HCT116 (cell line): ENCODE measurements at regions not wholly inside any gene's neighbourhood (a gene's known extent, or its start where the extent isn't known, plus 50 kb on each side); places are given as distances from the start of the nearest gene placed in this dataset.

ENCODE experiments used
- ATAC-seq: fragments of 200-7000 bp; cut with Tn5 transposase; 2 replicates; pipeline ENCODE4 v1.9.1; 2020; ENCODE audit warnings: mild to moderate bottlenecking, moderate library complexity
- BruUV-seq: library from RNA; stranded (reverse); fragments of 400-500 nt; replicated peaks from 2 replicates; lab custom pipeline; 2021; lab: Mats Ljungman, UMichigan
- CTCF ChIA-PET: fragments of 300-600 bp; sonication (Branson Sonifier 250); formaldehyde crosslinking; loops from one replicate; lab custom pipeline; 2021; ENCODE audit warnings: antibody characterized with exemption; lab: Charles Lee
- POLR2A ChIA-PET: fragments of 300-600, 350-600 bp; sonication (Branson Sonifier 250); formaldehyde crosslinking; loops from one replicate; lab custom pipeline; 2021; ENCODE audit warnings: antibody characterized with exemption; lab: Charles Lee
- RAD21 ChIA-PET, 2 experiments: fragments of 300-600 bp; sonication (Branson Sonifier 250); formaldehyde crosslinking; loops; one replicate each; lab custom pipeline; 2023; ENCODE audit warnings: low total read pairs in 2 of 2; ENCODE audit not compliant: uncharacterized antibody in 2 of 2, unreplicated experiment in 2 of 2, low non-redundant PET in 1 of 2; lab: Charles Lee
- DNase-seq: peaks from one replicate; pipeline ENCODE4 v3.0.0-alpha.2; 2010; ENCODE audit warnings: low read depth, low spot score
- H2AFZ ChIP-seq: fragments of 200-600 bp; shearing (Covaris generic), sonication (generic); 2 replicates; pipeline ENCODE4 v1.6.1; 2017; ENCODE audit warnings: low read depth, mixed run types, mixed read lengths, antibody characterized with exemption, low read length; ENCODE audit not compliant: poor library complexity, severe bottlenecking
- H3K27ac ChIP-seq: 2 replicates; pipeline ENCODE4 v1.5.1; 2012; ENCODE audit warnings: low read depth, low read length
- H3K27me3 ChIP-seq: fragments of 200-600 bp; sonication (generic); 2 replicates; pipeline ENCODE4 v1.6.1; 2016; ENCODE audit warnings: mixed run types, low read length, mixed read lengths; ENCODE audit not compliant: insufficient read depth
- H3K36me3 ChIP-seq, 2 experiments: fragments of 200-500 bp in 1 of 2; fragments of 200-600 bp in 1 of 2; sonication (Bioruptor generic) in 1 of 2; sonication (generic) in 1 of 2; 2 replicates each; pipeline versions ENCODE4 v1.5.1 to v1.6.1; 2014 to 2016; ENCODE audit warnings: low read length in 2 of 2, inconsistent platforms in 1 of 2, mixed read lengths in 1 of 2, mixed run types in 1 of 2; ENCODE audit not compliant: insufficient read depth in 2 of 2, control insufficient read depth in 1 of 2
- H3K4me1 ChIP-seq, 2 experiments: fragments of 200-600 bp in 1 of 2; sonication (generic) in 1 of 2; 2 replicates each; pipeline versions ENCODE4 v1.5.1 to v1.6.1; 2012 to 2017; ENCODE audit warnings: low read length in 2 of 2, inconsistent platforms in 1 of 2, mild to moderate bottlenecking in 1 of 2, mixed read lengths in 1 of 2, mixed run types in 1 of 2, moderate library complexity in 1 of 2; ENCODE audit not compliant: insufficient read depth in 2 of 2, control insufficient read depth in 1 of 2
- H3K4me2 ChIP-seq: fragments of 200-600 bp; sonication (generic); 2 replicates; pipeline ENCODE4 v1.6.1; 2017; ENCODE audit warnings: mixed run types, low read length, mixed read lengths
- H3K4me3 ChIP-seq, 2 experiments: fragments of 200-600 bp in 1 of 2; sonication (generic) in 1 of 2; replicated peaks in 1 of 2; 2 replicates each; pipeline ENCODE4 v1.5.1; 2011 to 2016; ENCODE audit warnings: low read length in 2 of 2, control low read depth in 1 of 2, low read depth in 1 of 2, mild to moderate bottlenecking in 1 of 2, mixed read lengths in 1 of 2, mixed run types in 1 of 2
- H3K79me2 ChIP-seq: fragments of 200-600 bp; sonication (generic); 2 replicates; pipeline ENCODE4 v1.6.1; 2017; ENCODE audit warnings: mild to moderate bottlenecking, mixed run types, low read length, moderate library complexity, mixed read lengths; ENCODE audit not compliant: insufficient read depth
- H3K9ac ChIP-seq: fragments of 200-600 bp; sonication (generic); 2 replicates; pipeline ENCODE4 v1.6.1; 2016; ENCODE audit warnings: low read length, mixed read lengths
- H3K9me2 ChIP-seq: fragments of 200-600 bp; sonication (generic), shearing (Covaris generic); 2 replicates; pipeline ENCODE4 v1.6.1; 2017; ENCODE audit warnings: mixed run types, mild to moderate bottlenecking, moderate library complexity; ENCODE audit not compliant: insufficient read depth
- H3K9me3 ChIP-seq, 2 experiments: fragments of 200-500 bp in 1 of 2; fragments of 200-600 bp in 1 of 2; sonication (Bioruptor generic) in 1 of 2; sonication (generic) in 1 of 2; 2 replicates each; pipeline ENCODE4 v1.6.1; 2014 to 2017; ENCODE audit warnings: low read length in 2 of 2, mixed read lengths in 2 of 2, inconsistent platforms in 1 of 2, low read depth in 1 of 2, mild to moderate bottlenecking in 1 of 2, mixed run types in 1 of 2, moderate library complexity in 1 of 2; ENCODE audit not compliant: control insufficient read depth in 1 of 2, insufficient read depth in 1 of 2
- H4K20me1 ChIP-seq: fragments of 200-600 bp; sonication (generic), shearing (Covaris generic); 2 replicates; pipeline ENCODE4 v1.6.1; 2017; ENCODE audit warnings: mixed run types, mild to moderate bottlenecking, moderate library complexity; ENCODE audit not compliant: insufficient read depth
- CBX3 ChIP-seq: IDR thresholded peaks from 2 replicates; pipeline ENCODE4 v1.6.1; 2012; ENCODE audit warnings: low read depth
- EGR1 ChIP-seq: IDR thresholded peaks from 2 replicates; pipeline ENCODE4 v1.6.1; 2012; ENCODE audit warnings: low read depth
- FOSL1 ChIP-seq: IDR thresholded peaks from 2 replicates; pipeline ENCODE4 v1.6.1; 2012; ENCODE audit warnings: low read depth
- POLR2A ChIP-seq: IDR thresholded peaks from 2 replicates; pipeline ENCODE4 v1.7.0; 2011; ENCODE audit warnings: borderline replicate concordance; ENCODE audit not compliant: insufficient read depth, insufficient read length; ENCODE audit errors: extremely low read depth
- POLR2AphosphoS5 ChIP-seq: IDR thresholded peaks from 2 replicates; pipeline ENCODE4 v1.6.1; 2011; ENCODE audit warnings: mild to moderate bottlenecking, low read depth, low read length, moderate library complexity
- RAD21 ChIP-seq: IDR thresholded peaks from 2 replicates; pipeline ENCODE4 v1.6.1; 2012; ENCODE audit warnings: low read depth, mild to moderate bottlenecking
- SIN3A ChIP-seq: IDR thresholded peaks from 2 replicates; pipeline ENCODE4 v1.6.1; 2012; ENCODE audit warnings: low read depth
- SRF ChIP-seq: IDR thresholded peaks from 2 replicates; pipeline ENCODE4 v1.6.1; 2012; ENCODE audit warnings: low read depth
- TCF7L2 ChIP-seq: IDR thresholded peaks from 2 replicates; pipeline ENCODE4 v1.7.0; 2011; ENCODE audit warnings: borderline replicate concordance, inconsistent platforms; ENCODE audit not compliant: insufficient read depth, insufficient read length; ENCODE audit errors: extremely low read depth
- ZBTB33 ChIP-seq: IDR thresholded peaks from 2 replicates; pipeline ENCODE4 v1.6.1; 2011; ENCODE audit warnings: mild to moderate bottlenecking, low read length, moderate library complexity; ENCODE audit not compliant: insufficient replicate concordance; ENCODE audit errors: extremely low read depth
- ZNF274 ChIP-seq: fragments of 200-500 bp; sonication (Bioruptor generic); IDR thresholded peaks from 2 replicates; pipeline ENCODE4 v1.6.1; 2014; ENCODE audit warnings: mild to moderate bottlenecking, low read depth, low read length, inconsistent platforms
- intact Hi-C: fragments of 100-400 bp; cut with micrococcal nuclease; formaldehyde crosslinking; loops from 2 replicates; pipeline ENCODE4 v1.10.0; 2022
- TF ChIP-seq, protein P1 (sequence below): IDR thresholded peaks from 2 replicates; pipeline ENCODE4 v1.6.1; 2012

DNA sequence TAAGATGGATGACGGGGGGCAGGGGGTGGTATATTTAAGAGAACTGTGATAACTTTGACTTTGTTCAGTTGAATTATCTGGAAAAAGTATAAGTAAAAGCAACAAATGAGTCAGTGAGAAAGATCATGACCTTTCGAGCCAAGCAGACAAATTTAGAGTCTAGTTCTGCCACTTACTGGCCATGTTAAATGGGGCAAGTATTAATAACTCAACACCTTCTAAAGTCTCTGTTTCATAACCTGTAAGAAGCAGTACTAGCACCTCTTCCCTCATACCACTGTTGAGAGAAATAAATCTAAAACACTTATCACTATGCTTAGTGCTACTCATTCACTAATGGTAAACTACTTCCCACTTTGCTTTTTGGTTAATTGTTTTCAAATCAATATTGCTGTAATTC, 604.4 kb upstream of the LRRN3 start:
- CTCF ChIA-PET = no interaction called here

More for the DNA sequence above, 604.4 kb upstream of the LRRN3 start:
- Histone ChIP-seq H3K4me3 (no peak overlapping the region), H3K4me2 (no peak overlapping the region), H3K27ac (no peak overlapping the region), H3K4me1 (no peaks in the 10 kb centered on the region), H3K9me3 (no peaks in the 10 kb centered on the region), H2AFZ (no peak overlapping the region), H3K27me3 (no peaks in the 10 kb centered on the region), H3K36me3 (no peaks in the 10 kb centered on the region), H3K9me2 (no peaks in the 10 kb centered on the region), H3K9ac (no peak overlapping the region), H4K20me1 (no peaks in the 10 kb centered on the region), H3K79me2 (no peaks in the 10 kb centered on the region)
- ATAC-seq (no peak), DNase-seq (no peak)
- BruUV-seq = no TSS peak
- ChIA-PET POLR2A (no interaction called here), RAD21 (no interaction called here)
- intact Hi-C loops = no loop called here
- no peak for TF ChIP-seq EGR1
- TF ChIP-seq FOSL1 = no peak
- no peak for TF ChIP-seq ZNF274
- no peak for TF ChIP-seq RAD21
- TF ChIP-seq CBX3 = no peak
- no peak for TF ChIP-seq SRF
- no peak for TF ChIP-seq POLR2A
- TF ChIP-seq, protein P1, sequence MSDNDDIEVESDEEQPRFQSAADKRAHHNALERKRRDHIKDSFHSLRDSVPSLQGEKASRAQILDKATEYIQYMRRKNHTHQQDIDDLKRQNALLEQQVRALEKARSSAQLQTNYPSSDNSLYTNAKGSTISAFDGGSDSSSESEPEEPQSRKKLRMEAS = no peak
- no peak for TF ChIP-seq SIN3A
- TF ChIP-seq ZBTB33 = no peak
- no peak for TF ChIP-seq POLR2AphosphoS5
- TF ChIP-seq TCF7L2 = no peak
